KOPT-K1 (cell line): ENCODE measurements at regions not wholly inside any gene's neighbourhood (a gene's known extent, or its start where the extent isn't known, plus 50 kb on each side); places are given as distances from the start of the nearest gene placed in this dataset.

Source experiments
- H3K27ac ChIP-seq: fragments of 200-600 bp; sonication (generic); 2 replicates; pipeline ENCODE4 v1.5.1; 2016; ENCODE audit warnings: antibody characterized with exemption, mild to moderate bottlenecking, low read depth, low read length; ENCODE audit not compliant: poor library complexity, severe bottlenecking
- H3K36me3 ChIP-seq: fragments of 200-600 bp; sonication (generic); 2 replicates; pipeline ENCODE4 v1.5.1; 2017; ENCODE audit warnings: antibody characterized with exemption, mild to moderate bottlenecking, low read length, moderate library complexity; ENCODE audit not compliant: insufficient read depth
- H3K9me3 ChIP-seq: fragments of 200-600 bp; sonication (generic); 2 replicates; pipeline ENCODE4 v1.5.1; 2017; ENCODE audit warnings: antibody characterized with exemption, low read length, mild to moderate bottlenecking; ENCODE audit not compliant: insufficient read depth, poor library complexity, severe bottlenecking

- Histone ChIP-seq H3K27ac (no peak overlapping the region), H3K9me3 (no peaks in the 10 kb centered on the region), H3K36me3 (no peaks in the 10 kb centered on the region)
These were observed 343.8 kb downstream of the USP25 start for GRCh38 chr21:16073586-16073985.

DNA sequence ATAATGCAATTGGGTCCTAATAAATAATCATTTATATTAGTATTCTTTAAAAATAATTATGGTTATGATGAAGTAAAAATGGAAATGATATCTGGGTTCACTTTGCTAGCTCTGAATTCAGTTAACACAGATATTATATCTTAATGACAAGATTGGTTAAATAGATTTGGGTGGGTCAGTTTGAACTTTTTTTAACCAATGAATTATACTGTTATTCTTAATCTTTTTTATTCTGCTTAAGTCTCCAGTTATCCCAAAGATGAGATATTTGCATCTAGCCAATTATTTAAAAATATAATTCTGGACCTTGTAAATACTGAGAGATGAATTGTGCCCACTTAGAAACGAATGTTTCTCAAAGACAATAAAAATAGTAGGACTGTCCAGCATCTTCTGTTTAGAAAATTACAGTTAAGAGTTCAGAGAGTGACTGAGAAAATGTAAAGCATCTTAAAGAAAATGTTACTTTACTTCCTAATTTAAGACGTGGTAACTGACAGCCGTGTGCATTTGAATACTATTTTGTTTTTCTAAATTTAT is 345.2 kb downstream of the USP25 start:
- Histone ChIP-seq H3K9me3 (no peaks in the 10 kb centered on the region), H3K36me3 (no peaks in the 10 kb centered on the region), H3K27ac (no peak overlapping the region)

GRCh38 chr21:16075649-16076282 is 346.0 kb downstream of the USP25 start:
- H3K27ac ChIP-seq, result no peak overlapping the region
- no peaks in the 10 kb centered on the region for H3K9me3 ChIP-seq
- H3K36me3 ChIP-seq, result no peaks in the 10 kb centered on the region

- Histone ChIP-seq H3K9me3 (no peaks in the 10 kb centered on the region), H3K27ac (no peak overlapping the region), H3K36me3 (no peaks in the 10 kb centered on the region)
These were observed 346.7 kb downstream of the USP25 start for GRCh38 chr21:16076465-16076864.

- Histone ChIP-seq H3K27ac (no peak overlapping the region), H3K36me3 (no peaks in the 10 kb centered on the region), H3K9me3 (no peaks in the 10 kb centered on the region)
These were observed 348.6 kb downstream of the USP25 start for GRCh38 chr21:16078382-16078781.

DNA sequence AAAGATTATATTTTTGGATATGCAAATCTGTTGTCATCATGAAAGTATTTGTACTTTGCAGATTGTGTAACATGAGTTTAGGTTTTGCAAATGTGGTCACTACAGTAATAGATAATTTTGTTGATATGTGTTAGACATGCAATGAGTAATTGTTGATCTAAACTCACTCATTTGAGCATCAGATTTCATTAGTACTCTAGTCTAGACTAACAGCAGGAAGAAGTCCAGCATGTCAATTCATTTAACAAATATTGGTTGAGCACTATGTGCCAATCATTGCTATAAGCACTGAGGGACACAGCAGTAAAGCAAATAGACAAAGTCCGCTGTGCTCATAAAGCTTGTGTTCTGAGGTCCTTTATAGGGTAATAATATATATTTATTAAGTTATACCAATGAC is 350.0 kb downstream of the USP25 start:
- Histone ChIP-seq H3K9me3 (no peaks in the 10 kb centered on the region), H3K36me3 (no peaks in the 10 kb centered on the region), H3K27ac (no peak overlapping the region)

DNA sequence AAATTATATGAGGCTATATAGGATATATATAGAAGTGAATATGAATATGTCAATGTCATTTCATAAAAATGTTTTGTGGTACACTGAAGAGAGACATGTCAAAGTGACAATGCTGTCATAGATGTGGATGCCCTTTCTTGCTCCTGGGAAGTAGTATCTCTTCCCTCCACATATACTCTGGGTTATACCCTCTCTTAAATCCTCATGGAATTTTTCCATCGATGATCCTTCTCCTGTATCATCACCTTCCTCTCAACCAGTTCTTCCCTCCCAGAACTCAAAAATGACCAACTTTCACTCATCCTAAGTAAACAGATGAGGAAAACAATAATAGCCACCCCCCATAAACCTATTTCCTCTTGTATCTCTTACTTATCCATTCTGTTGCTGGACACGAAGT is 351.5 kb downstream of the USP25 start:
- Histone ChIP-seq H3K27ac (no peak overlapping the region), H3K36me3 (no peaks in the 10 kb centered on the region), H3K9me3 (no peaks in the 10 kb centered on the region)

DNA sequence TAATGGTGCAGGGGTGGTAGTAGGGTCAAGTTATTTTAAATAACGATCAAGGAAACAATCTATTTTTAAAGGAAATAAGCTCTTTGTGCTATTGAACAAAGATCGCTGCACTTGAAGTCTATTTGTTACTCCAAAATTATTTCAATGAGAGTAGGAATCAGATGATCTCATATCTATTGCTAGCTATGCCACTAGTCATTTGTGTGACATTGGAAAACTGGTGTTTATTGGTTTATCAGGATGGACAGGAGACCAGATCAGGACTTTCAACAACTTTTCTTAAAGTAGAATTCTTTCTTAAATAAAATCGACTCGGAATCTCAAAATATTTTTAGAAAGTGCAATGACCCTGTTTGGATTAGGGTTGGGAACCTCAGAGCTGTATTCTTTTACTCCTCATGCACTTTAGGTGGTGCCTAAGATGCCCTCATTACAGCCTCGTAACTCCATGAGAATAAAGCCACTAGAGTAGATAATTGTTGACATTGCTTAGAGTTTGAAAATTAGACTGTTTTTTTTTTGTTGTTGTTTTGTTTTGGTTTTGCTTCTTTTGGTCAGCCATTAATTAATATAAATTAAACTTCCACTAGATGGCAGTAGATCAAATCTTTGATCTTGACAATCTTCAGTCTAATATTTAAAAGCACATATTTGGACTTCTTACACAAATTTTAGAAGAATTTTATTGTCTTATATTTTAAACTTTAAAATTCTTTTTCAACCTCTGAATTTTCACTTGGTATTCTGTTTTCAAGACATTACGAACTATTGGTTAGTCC is 352.4 kb downstream of the USP25 start:
- Histone ChIP-seq H3K9me3 (no peaks in the 10 kb centered on the region), H3K27ac (no peak overlapping the region), H3K36me3 (no peaks in the 10 kb centered on the region)

DNA sequence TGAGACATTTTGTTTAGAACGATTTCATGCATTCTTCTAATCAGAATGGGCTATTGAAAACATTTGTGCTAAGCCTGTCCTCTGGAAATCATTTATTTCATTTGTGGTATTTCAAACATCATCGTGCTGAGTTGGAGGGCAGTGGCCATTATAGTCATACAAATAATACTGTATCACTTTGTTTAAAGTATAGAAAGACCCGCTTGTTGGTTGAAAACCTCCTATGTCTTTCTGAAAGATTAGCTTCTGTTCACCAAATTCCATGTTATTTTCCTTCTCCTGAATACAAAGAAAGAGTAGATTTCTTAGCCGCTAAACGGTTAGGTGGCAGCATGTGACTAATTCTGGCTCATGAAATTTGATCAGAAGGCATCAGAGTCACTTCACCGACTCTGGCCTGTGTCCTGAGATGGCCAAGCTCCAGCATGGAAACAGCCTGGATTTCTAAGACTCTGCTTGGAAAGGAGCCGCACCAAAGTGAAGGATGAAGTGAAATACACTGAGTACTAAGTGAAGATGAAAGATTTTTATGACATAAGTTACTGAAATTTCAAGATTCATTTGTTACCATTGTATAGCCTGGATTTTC is 355.1 kb downstream of the USP25 start:
- Histone ChIP-seq H3K9me3 (no peaks in the 10 kb centered on the region), H3K36me3 (no peaks in the 10 kb centered on the region), H3K27ac (no peak overlapping the region)

- Histone ChIP-seq H3K9me3 (no peaks in the 10 kb centered on the region), H3K27ac (no peak overlapping the region), H3K36me3 (no peaks in the 10 kb centered on the region)
These were observed 355.6 kb downstream of the USP25 start for GRCh38 chr21:16085421-16085820.

- H3K9me3 ChIP-seq, result no peaks in the 10 kb centered on the region
- H3K27ac ChIP-seq, result no peak overlapping the region
These were observed 356.3 kb downstream of the USP25 start for GRCh38 chr21:16086121-16086520.

DNA sequence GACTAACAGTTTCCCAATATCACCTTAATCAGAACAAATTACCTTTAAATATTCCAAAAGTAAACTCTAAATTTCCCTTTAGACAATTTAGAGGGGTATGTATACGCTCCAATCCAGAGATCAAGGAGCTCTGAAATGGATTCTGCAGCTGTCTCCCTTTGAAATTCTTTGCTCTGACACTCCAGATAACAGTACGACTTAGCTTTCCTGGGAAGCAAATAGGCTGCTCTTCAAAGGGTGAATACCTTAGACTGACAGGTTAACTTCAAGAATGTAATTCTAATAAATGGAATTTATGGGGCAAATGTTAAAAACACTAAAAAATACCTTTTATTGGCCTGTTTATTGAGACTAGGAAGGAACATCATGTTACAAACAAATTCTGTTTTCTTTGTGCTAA is 357.2 kb downstream of the USP25 start:
- no peaks in the 10 kb centered on the region for H3K36me3 ChIP-seq
- no peak overlapping the region for H3K27ac ChIP-seq
- H3K9me3 ChIP-seq, result no peaks in the 10 kb centered on the region

More at GRCh38 chr21:16086121-16086520, 356.3 kb downstream of the USP25 start:
- H3K36me3 ChIP-seq, result no peaks in the 10 kb centered on the region

DNA sequence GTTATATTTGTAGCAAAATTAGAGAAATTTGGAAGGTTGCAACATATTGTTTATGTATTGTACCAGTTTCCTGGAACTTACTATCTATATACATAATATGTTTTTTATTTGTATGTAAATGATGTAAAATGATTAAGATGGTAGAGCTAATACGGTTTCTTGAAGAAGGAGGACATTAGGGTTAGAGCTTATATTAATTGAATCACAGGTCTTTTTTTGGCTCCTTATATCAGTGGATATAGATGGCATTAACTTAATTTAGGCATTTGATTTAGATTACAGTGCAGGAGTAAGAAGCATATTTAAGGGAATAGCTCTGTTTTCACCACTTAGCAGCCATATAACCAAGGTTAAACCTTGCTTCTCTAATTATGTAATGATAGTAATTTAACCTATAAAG is 357.7 kb downstream of the USP25 start:
- Histone ChIP-seq H3K27ac (no peak overlapping the region), H3K36me3 (no peaks in the 10 kb centered on the region), H3K9me3 (no peaks in the 10 kb centered on the region)

- Histone ChIP-seq H3K36me3 (no peaks in the 10 kb centered on the region), H3K27ac (no peak overlapping the region)
These were observed 358.3 kb downstream of the USP25 start for GRCh38 chr21:16088056-16088455.

GRCh38 chr21:16095005-16095404 is 365.2 kb downstream of the USP25 start:
- no peaks in the 10 kb centered on the region for H3K36me3 ChIP-seq
- H3K27ac ChIP-seq, result no peak overlapping the region
- H3K9me3 ChIP-seq, result no peaks in the 10 kb centered on the region

More at GRCh38 chr21:16088056-16088455, 358.3 kb downstream of the USP25 start:
- H3K9me3 ChIP-seq, result no peaks in the 10 kb centered on the region
